OCI-LY7 (cell line): ENCODE measurements at regions not wholly inside any gene's neighbourhood (a gene's known extent, or its start where the extent isn't known, plus 50 kb on each side); places are given as distances from the start of the nearest gene placed in this dataset.

Experiments used
- CTCF ChIP-seq: fragments of 200-600 bp; sonication (generic); conservative IDR thresholded peaks from 2 replicates; pipeline ENCODE4 v1.5.1; 2014; ENCODE audit warnings: mild to moderate bottlenecking, antibody characterized with exemption, low read length, moderate library complexity, mixed read lengths
- EZH2phosphoT487 ChIP-seq: fragments of 200-600 bp; sonication (generic); IDR thresholded peaks from 2 replicates; pipeline ENCODE4 v1.6.1; 2018; ENCODE audit warnings: low read depth, borderline replicate concordance, mild to moderate bottlenecking, mixed run types, antibody characterized with exemption, low read length, moderate library complexity, mixed read lengths

GRCh38 chr5:56366986-56367385 lies 133.9 kb upstream of the ANKRD55 start:
- TF ChIP-seq CTCF (no peak), EZH2phosphoT487 (no peak)
